ENCODE measurements at regions not wholly inside any gene's neighbourhood (a gene's known extent, or its start where the extent isn't known, plus 50 kb on each side); places are given as distances from the start of the nearest gene placed in this dataset.

- no peak for TF ChIP-seq CTCF (IDR thresholded peaks at IDR 0.05; ENCODE audit: extremely low read depth in 1 of 2, insufficient read depth in 1 of 2, low read depth in 1 of 2, low read length in 2 of 2)
- TF ChIP-seq FOS (IDR thresholded peaks at IDR 0.05; ENCODE audit: borderline replicate concordance, insufficient read depth, low read length) = no peak
- no peak for TF ChIP-seq EZH2 (IDR thresholded peaks at IDR 0.05; ENCODE audit: borderline replicate concordance, low read depth, low read length, severe bottlenecking)
- no peak for TF ChIP-seq POLR2A (IDR thresholded peaks at IDR 0.05; ENCODE audit: low read depth, low read length)
These were observed 103.3 kb upstream of the SERTM1 start for GRCh38 chr13:36570489-36570888.
